ENCODE measurements at regions not wholly inside any gene's neighbourhood (a gene's known extent, or its start where the extent isn't known, plus 50 kb on each side); places are given as distances from the start of the nearest gene placed in this dataset.
"Not testable (repeated sequence)": the region's sequence is repeated elsewhere in the genome, so short reads cannot be mapped to it uniquely, and the experiment has no call there.

- DNase-seq (ENCODE audit: low read depth in 3 of 3), result no peak
Observed at GRCh38 chr10:123221418-123221817, 67.2 kb downstream of the BUB3 start.

GRCh38 chr10:123222832-123223231, 68.6 kb downstream of the BUB3 start:
- DNase-seq (ENCODE audit: low read depth in 3 of 3), result no peak

GRCh38 chr10:123227706-123228105, 73.5 kb downstream of the BUB3 start:
- DNase-seq (ENCODE audit: low read depth in 3 of 3), result no peak

GRCh38 chr10:123229927-123230630, 75.9 kb downstream of the BUB3 start:
- no peak for DNase-seq (ENCODE audit: low read depth in 3 of 3)

- DNase-seq (ENCODE audit: low read depth in 3 of 3), result not testable (repeated sequence)
Observed at GRCh38 chr10:123232879-123233278, 78.7 kb downstream of the BUB3 start.

- not testable (repeated sequence) for DNase-seq (ENCODE audit: low read depth in 3 of 3)
Observed at GRCh38 chr10:123235014-123235413, 80.8 kb downstream of the BUB3 start.

GRCh38 chr10:123236126-123236525, 81.9 kb downstream of the BUB3 start:
- DNase-seq (ENCODE audit: low read depth in 3 of 3), result no peak

- no peak for DNase-seq (ENCODE audit: low read depth in 3 of 3)
Observed at GRCh38 chr10:123240250-123240649, 86.0 kb downstream of the BUB3 start.

- DNase-seq (ENCODE audit: low read depth in 3 of 3), result no peak
Observed at GRCh38 chr10:123240776-123241175, 86.6 kb downstream of the BUB3 start.

- DNase-seq (ENCODE audit: low read depth in 3 of 3), result peak in 1 of 3 donors; percentile 6
Observed at GRCh38 chr10:123241391-123242141, 87.4 kb downstream of the BUB3 start.

GRCh38 chr10:123244747-123245146, 90.5 kb downstream of the BUB3 start:
- no peak for DNase-seq (ENCODE audit: low read depth in 3 of 3)

- no peak for DNase-seq (ENCODE audit: low read depth in 3 of 3)
Observed at GRCh38 chr10:123245264-123245663, 91.1 kb downstream of the BUB3 start.

- DNase-seq (ENCODE audit: low read depth in 3 of 3), result no peak
Observed at GRCh38 chr10:123249894-123250293, 95.7 kb downstream of the BUB3 start.

GRCh38 chr10:123250640-123251039, 96.4 kb downstream of the BUB3 start:
- DNase-seq (ENCODE audit: low read depth in 3 of 3), result no peak

GRCh38 chr10:123252779-123253178, 98.6 kb downstream of the BUB3 start:
- no peak for DNase-seq (ENCODE audit: low read depth in 3 of 3)

GRCh38 chr10:123254343-123254742, 100.1 kb downstream of the BUB3 start:
- DNase-seq (ENCODE audit: low read depth in 3 of 3), result not testable (repeated sequence)

GRCh38 chr10:123257904-123258456, 103.8 kb downstream of the BUB3 start:
- DNase-seq (ENCODE audit: low read depth in 3 of 3), result no peak

- DNase-seq (ENCODE audit: low read depth in 3 of 3), result no peak
Observed at GRCh38 chr10:123259081-123259480, 104.9 kb downstream of the BUB3 start.

- no peak for DNase-seq (ENCODE audit: low read depth in 3 of 3)
Observed at GRCh38 chr10:123259791-123260190, 105.6 kb downstream of the BUB3 start.

- DNase-seq (ENCODE audit: low read depth in 3 of 3), result no peak
Observed at GRCh38 chr10:123262456-123262855, 108.3 kb downstream of the BUB3 start.

GRCh38 chr10:123266971-123267370, 112.8 kb downstream of the BUB3 start:
- no peak for DNase-seq (ENCODE audit: low read depth in 3 of 3)

- no peak for DNase-seq (ENCODE audit: low read depth in 3 of 3)
Observed at GRCh38 chr10:123269017-123269552, 114.9 kb downstream of the BUB3 start.

GRCh38 chr10:123269675-123270074, 115.5 kb downstream of the BUB3 start:
- no peak for DNase-seq (ENCODE audit: low read depth in 3 of 3)

Measured in stimulated activated CD4-positive, alpha-beta T cell treated with anti-CD3 and anti-CD28 coated beads, TNF-alpha, amount 100 ng/mL, for 48 hours (primary cell).